GM23248 (cell line): ENCODE measurements at regions not wholly inside any gene's neighbourhood (a gene's known extent, or its start where the extent isn't known, plus 50 kb on each side); places are given as distances from the start of the nearest gene placed in this dataset.

ENCODE experiments used
- EZH2 ChIP-seq: fragments of 200-600 bp; sonication (generic); IDR thresholded peaks from 2 replicates; pipeline ENCODE4 v1.6.1; 2018; ENCODE audit warnings: antibody characterized with exemption, mild to moderate bottlenecking; ENCODE audit not compliant: insufficient read depth, poor library complexity, severe bottlenecking
- EZH2phosphoT487 ChIP-seq: fragments of 200-600 bp; sonication (generic); IDR thresholded peaks from 2 replicates; pipeline ENCODE4 v1.6.1; 2018; ENCODE audit warnings: antibody characterized with exemption, moderate library complexity, mild to moderate bottlenecking, low read depth; ENCODE audit not compliant: insufficient read depth

- TF ChIP-seq EZH2: no peak
- TF ChIP-seq EZH2phosphoT487: no peak
These were observed 314.0 kb upstream of the SMARCA2 start for GRCh38 chr9:1701113-1701512.
